ENCODE measurements at regions not wholly inside any gene's neighbourhood (a gene's known extent, or its start where the extent isn't known, plus 50 kb on each side); places are given as distances from the start of the nearest gene placed in this dataset.

DNA sequence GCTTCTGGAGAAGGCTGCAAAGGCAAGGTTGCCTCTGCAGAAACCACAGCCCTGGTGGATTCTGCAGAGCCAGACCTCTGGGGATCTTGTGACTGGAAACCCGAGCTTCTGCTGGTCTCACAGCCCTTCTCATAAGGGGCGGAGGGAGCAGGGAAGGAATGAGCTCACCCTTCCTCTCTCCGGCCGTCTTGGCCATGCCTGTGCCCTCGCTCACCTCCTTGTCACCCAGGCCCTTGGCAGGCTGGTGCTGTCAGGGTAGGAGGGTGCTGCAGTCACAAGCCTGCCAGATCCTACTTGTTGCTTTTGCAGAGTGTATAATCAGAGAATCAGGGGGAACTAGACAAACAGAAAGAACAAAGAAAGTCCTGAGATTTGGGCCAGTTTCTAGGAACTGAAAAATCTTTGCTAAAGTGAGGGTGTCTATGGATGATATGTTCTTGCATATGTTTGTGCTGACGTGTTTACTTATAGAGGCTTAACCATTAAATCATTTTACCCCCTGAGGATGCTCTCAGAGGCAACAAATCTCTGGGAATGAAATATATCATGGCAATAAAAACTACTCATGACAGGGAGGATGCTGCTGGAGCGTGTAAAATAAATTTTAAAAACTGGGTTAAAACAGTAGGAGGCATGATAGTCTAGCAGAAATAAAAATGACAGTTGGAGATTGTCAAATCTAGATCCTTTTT is 244.9 kb upstream of the SOX4 start:
- Mint-ChIP-seq H3K36me3 (peaks cover 2% of the 10 kb centered on the region), H3K4me3 (no peak overlapping the region), H3K4me1 (no peaks in the 10 kb centered on the region), H3K27me3 (no peaks in the 10 kb centered on the region), H3K9me3 (peaks cover 7% of the 10 kb centered on the region), H3K27ac (no peak overlapping the region)
- no peak for DNase-seq

DNA sequence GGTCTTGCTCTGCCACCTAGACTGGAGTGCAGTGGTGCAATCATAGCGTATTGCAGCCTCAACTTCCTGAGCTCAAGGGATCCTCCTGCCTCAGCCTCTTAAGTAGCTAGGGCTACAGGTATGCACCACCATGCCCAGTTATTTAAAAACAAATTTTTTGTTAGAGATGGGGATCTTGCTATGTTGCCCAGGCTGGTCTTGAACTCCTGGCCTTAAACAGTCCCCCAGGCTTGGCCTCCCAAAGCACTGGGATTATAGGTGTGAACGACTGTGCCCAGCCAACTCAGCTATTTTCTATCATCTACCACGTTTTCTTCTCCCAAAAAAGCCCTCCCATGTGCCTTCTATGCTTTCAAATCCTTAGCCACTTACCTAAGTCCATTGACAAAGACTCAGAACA is 243.7 kb upstream of the SOX4 start:
- Mint-ChIP-seq H3K4me3 (no peak overlapping the region), H3K27me3 (no peaks in the 10 kb centered on the region), H3K4me1 (no peaks in the 10 kb centered on the region), H3K9me3 (peaks cover 7% of the 10 kb centered on the region), H3K36me3 (peaks cover 2% of the 10 kb centered on the region), H3K27ac (no peak overlapping the region)
- no peak for DNase-seq

DNA sequence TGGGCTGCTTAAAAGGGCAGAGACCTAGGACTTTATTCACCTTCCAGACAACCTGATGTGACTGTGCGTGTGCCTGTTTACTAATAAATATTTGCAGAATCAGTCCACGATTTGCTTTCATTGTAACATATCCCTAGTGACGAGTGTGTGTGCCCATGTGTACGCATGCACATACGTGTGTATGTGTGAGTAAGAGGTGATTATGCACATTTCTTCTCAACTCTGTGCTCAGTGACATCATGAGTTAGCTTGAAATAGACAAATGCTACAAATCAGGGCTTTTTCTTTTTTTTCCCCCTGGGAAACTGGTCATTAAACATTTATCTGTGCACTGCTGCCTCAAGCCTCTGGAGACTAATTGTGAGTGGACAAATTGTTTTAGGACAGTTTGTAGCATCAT is 242.6 kb upstream of the SOX4 start:
- no peak overlapping the region for H3K27ac Mint-ChIP-seq
- no peaks in the 10 kb centered on the region for H3K27me3 Mint-ChIP-seq
- H3K9me3 Mint-ChIP-seq: peaks cover 2% of the 10 kb centered on the region
- H3K4me3 Mint-ChIP-seq: no peak overlapping the region
- DNase-seq: no peak
- H3K4me1 Mint-ChIP-seq: no peaks in the 10 kb centered on the region
- H3K36me3 Mint-ChIP-seq: peaks cover 2% of the 10 kb centered on the region

DNA sequence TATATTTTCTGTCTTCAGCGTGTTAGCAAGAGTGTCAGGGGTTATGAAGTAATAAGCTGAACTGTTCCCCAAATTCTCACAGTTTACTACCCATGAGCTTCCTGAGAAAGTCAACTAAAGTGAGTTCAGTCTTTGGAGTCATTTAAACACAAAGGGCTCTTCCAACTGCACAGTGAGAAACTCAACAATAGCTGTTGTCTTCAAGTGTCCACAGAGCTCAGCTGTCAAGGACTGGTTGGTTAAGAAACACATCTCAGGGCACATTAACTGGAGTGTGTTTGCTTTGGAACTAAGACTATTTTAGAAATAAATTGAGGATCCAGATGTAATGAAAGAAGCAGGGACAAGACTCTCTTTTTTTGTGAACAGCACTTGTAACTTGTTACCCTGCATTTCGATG is 241.4 kb upstream of the SOX4 start:
- DNase-seq: no peak
- Mint-ChIP-seq H3K27ac (no peak overlapping the region), H3K4me1 (no peaks in the 10 kb centered on the region), H3K4me3 (no peak overlapping the region), H3K9me3 (no peaks in the 10 kb centered on the region), H3K27me3 (peaks cover 3% of the 10 kb centered on the region), H3K36me3 (no peaks in the 10 kb centered on the region)

DNA sequence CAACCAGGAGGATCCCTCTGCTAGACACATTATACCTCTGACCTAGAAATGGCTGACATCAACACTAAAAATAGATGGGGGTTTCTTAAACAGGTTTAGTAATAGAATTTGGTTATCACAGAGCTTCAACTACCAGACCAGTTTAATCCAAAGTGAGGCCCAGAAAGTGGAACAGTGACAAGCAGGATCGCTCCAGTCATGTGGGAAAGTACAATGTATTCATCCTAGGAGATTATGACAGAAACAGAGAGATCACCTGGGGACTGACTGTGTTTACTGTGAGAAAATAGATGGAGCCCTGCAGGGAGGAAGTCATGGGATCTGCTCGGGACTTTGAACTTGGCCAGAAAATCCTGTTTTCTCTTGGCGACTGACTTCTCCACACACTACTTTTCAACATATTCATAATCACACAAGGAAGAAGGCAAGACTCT is 238.7 kb upstream of the SOX4 start:
- no peak overlapping the region for H3K27ac Mint-ChIP-seq
- no peaks in the 10 kb centered on the region for H3K4me1 Mint-ChIP-seq
- H3K27me3 Mint-ChIP-seq: peaks cover 3% of the 10 kb centered on the region
- H3K9me3 Mint-ChIP-seq: no peaks in the 10 kb centered on the region
- H3K4me3 Mint-ChIP-seq: no peak overlapping the region
- DNase-seq: no peak
- no peaks in the 10 kb centered on the region for H3K36me3 Mint-ChIP-seq

GRCh38 chr6:21355638-21356037 is 237.9 kb upstream of the SOX4 start:
- Mint-ChIP-seq H3K36me3 (no peaks in the 10 kb centered on the region), H3K4me1 (no peaks in the 10 kb centered on the region), H3K27me3 (peaks cover 3% of the 10 kb centered on the region), H3K27ac (no peak overlapping the region), H3K9me3 (no peaks in the 10 kb centered on the region), H3K4me3 (no peak overlapping the region)
- no peak for DNase-seq

DNA sequence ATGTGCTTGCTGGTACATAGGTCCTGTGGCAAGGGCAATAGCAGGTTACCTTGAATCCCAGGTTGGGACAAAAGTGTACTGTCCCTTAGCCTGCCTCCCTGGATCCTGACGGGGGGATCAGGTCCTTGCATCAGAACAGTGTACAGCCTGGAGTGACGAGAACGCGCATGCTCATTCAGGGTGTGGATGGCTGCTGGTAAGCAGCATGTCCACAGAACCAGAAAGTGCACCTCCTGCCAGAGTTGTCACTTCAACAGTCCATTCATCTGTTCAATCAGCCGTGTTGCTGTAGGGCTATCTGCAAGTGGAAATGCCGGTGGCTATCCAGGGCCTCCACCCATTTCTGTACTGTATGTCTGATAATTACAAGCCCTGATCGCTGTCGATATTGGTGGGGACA is 236.3 kb upstream of the SOX4 start:
- H3K4me3 Mint-ChIP-seq: no peak overlapping the region
- peaks cover 3% of the 10 kb centered on the region for H3K27me3 Mint-ChIP-seq
- H3K4me1 Mint-ChIP-seq: no peaks in the 10 kb centered on the region
- no peak overlapping the region for H3K27ac Mint-ChIP-seq
- no peaks in the 10 kb centered on the region for H3K36me3 Mint-ChIP-seq
- DNase-seq: no peak
- H3K9me3 Mint-ChIP-seq: no peaks in the 10 kb centered on the region

DNA sequence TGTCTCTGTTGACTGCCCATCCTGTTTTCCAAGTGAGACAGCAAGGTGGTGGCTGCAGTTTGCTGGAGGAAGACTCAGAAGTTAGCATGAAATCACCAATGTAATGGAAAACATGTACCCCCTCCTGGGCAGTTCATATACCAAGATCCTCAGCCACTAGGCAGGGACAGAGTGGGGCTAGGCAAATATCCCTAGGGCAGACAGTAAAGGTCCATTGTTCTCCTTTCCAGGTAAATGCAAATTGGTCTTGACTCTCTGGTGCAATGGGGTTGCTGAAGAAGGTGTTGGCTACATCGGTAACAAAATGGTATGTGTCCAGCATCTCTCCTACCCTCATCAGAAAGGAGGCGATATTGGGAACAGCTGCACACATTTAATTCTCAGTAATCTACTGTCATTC is 233.6 kb upstream of the SOX4 start:
- H3K4me1 Mint-ChIP-seq: no peaks in the 10 kb centered on the region
- DNase-seq: no peak
- H3K4me3 Mint-ChIP-seq: no peak overlapping the region
- H3K9me3 Mint-ChIP-seq: no peaks in the 10 kb centered on the region
- H3K27me3 Mint-ChIP-seq: peaks cover 3% of the 10 kb centered on the region
- H3K27ac Mint-ChIP-seq: no peak overlapping the region
- no peaks in the 10 kb centered on the region for H3K36me3 Mint-ChIP-seq

DNA sequence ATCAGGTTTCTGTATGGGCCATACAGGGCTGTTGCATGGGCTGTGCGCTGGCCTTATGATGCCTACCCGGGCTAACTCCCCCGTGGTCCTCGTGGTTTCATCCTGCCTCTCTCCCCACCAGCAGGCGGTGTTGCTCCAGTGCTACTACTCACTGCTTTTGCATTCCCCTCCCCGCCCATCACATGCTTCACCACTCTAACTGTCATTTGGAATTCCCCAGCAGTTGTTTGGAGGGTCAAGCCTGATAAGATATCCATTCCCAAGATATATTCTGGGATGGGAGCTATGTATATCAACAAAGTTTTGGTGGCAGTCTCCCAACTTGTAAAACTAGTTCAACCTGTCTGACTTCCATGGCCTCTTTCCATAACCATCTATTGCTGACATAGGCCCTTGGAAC is 233.2 kb upstream of the SOX4 start:
- Mint-ChIP-seq H3K36me3 (no peaks in the 10 kb centered on the region), H3K4me1 (no peaks in the 10 kb centered on the region), H3K27me3 (peaks cover 3% of the 10 kb centered on the region), H3K27ac (no peak overlapping the region), H3K4me3 (no peak overlapping the region), H3K9me3 (no peaks in the 10 kb centered on the region)
- DNase-seq: no peak

- no peaks in the 10 kb centered on the region for H3K4me1 Mint-ChIP-seq
- H3K27ac Mint-ChIP-seq: no peak overlapping the region
- no peak for DNase-seq
- no peak overlapping the region for H3K4me3 Mint-ChIP-seq
- no peaks in the 10 kb centered on the region for H3K36me3 Mint-ChIP-seq
- no peaks in the 10 kb centered on the region for H3K27me3 Mint-ChIP-seq
- H3K9me3 Mint-ChIP-seq: no peaks in the 10 kb centered on the region
These were observed 226.4 kb upstream of the SOX4 start for GRCh38 chr6:21367148-21367547.

DNA sequence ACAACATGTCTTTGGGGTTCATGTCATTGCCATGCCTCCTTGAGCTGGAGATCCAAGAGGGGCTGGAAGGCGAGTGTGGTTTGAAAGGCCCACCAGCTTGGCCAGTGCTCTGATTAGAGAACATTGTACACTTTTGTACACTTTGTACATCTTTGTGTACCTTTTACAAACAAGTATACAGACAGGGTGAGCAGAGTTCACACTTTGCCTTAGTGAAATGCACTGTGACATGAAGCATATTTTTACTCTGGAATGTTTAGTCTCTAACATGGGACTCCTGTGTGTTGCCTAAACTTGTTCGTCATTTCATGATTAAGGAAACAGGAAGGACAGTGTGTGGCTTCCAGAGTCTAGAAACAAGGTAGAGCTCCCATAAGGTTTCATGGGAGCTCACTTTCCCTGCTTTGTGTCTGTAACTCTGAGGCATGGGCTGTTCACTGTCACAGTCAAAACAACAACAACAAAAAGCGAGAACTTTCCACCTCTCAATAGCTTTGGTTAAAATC is 225.8 kb upstream of the SOX4 start:
- H3K36me3 Mint-ChIP-seq: no peaks in the 10 kb centered on the region
- H3K27me3 Mint-ChIP-seq: no peaks in the 10 kb centered on the region
- no peak overlapping the region for H3K27ac Mint-ChIP-seq
- DNase-seq: no peak
- H3K9me3 Mint-ChIP-seq: no peaks in the 10 kb centered on the region
- H3K4me3 Mint-ChIP-seq: no peak overlapping the region
- no peaks in the 10 kb centered on the region for H3K4me1 Mint-ChIP-seq

DNA sequence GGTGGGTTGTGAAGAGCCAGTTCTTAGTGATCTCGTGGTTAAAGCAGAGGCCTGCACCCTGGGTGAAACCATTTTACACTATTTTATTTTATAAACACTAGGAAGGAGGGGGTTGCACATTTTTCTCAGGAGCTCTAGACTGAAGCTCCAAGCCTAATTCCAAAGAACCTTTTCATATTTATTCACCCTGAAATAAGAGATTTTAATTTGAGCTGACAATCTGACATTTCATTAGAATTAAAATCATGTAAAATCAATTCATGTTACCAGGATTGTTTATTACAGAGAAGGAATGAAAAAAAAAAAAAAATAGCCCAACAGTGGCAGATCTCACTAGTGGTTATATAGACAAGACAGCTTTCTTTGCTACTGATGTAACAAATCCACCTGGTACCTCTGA is 222.5 kb upstream of the SOX4 start:
- Mint-ChIP-seq H3K9me3 (no peaks in the 10 kb centered on the region), H3K27ac (no peak overlapping the region), H3K36me3 (no peaks in the 10 kb centered on the region), H3K4me3 (no peak overlapping the region), H3K27me3 (no peaks in the 10 kb centered on the region), H3K4me1 (no peaks in the 10 kb centered on the region)
- DNase-seq: no peak

GRCh38 chr6:21371676-21372171 is 221.8 kb upstream of the SOX4 start:
- Mint-ChIP-seq H3K27ac (no peak overlapping the region), H3K36me3 (no peaks in the 10 kb centered on the region), H3K9me3 (no peaks in the 10 kb centered on the region), H3K4me3 (no peak overlapping the region), H3K27me3 (no peaks in the 10 kb centered on the region), H3K4me1 (no peaks in the 10 kb centered on the region)
- no peak for DNase-seq

- DNase-seq: no peak
- Mint-ChIP-seq H3K27ac (no peak overlapping the region), H3K36me3 (no peaks in the 10 kb centered on the region), H3K4me1 (no peaks in the 10 kb centered on the region), H3K4me3 (no peak overlapping the region), H3K27me3 (no peaks in the 10 kb centered on the region), H3K9me3 (no peaks in the 10 kb centered on the region)
These were observed 218.1 kb upstream of the SOX4 start for GRCh38 chr6:21375151-21376116.

- Mint-ChIP-seq H3K27me3 (no peaks in the 10 kb centered on the region), H3K36me3 (no peaks in the 10 kb centered on the region), H3K4me1 (no peaks in the 10 kb centered on the region), H3K27ac (no peak overlapping the region), H3K4me3 (no peak overlapping the region), H3K9me3 (no peaks in the 10 kb centered on the region)
- DNase-seq: no peak
These were observed 216.2 kb upstream of the SOX4 start for GRCh38 chr6:21377356-21377755.

All from activated naive CD8-positive, alpha-beta T cell treated with anti-CD3 and anti-CD28 coated beads for 36 hours (primary cell).